HG02885 (cell line): ENCODE measurements at regions not wholly inside any gene's neighbourhood (a gene's known extent, or its start where the extent isn't known, plus 50 kb on each side); places are given as distances from the start of the nearest gene placed in this dataset.

Source experiments
- ATAC-seq: cut with Tn5 transposase; IDR thresholded peaks from one replicate; pipeline ENCODE4 v1.9.1; 2021; ENCODE audit warnings: mild to moderate bottlenecking; ENCODE audit not compliant: unreplicated experiment, poor library complexity

- ATAC-seq, result no peak
Measured at GRCh38 chr1:88217386-88217785, 466.7 kb upstream of the PKN2 start.

- ATAC-seq, result no peak
Measured at GRCh38 chr1:88219521-88219920, 464.6 kb upstream of the PKN2 start.

- no peak for ATAC-seq
Measured at GRCh38 chr1:88221411-88221810, 462.7 kb upstream of the PKN2 start.

GRCh38 chr1:88224906-88225305 is 459.2 kb upstream of the PKN2 start:
- no peak for ATAC-seq

GRCh38 chr1:88228114-88228513 is 456.0 kb upstream of the PKN2 start:
- ATAC-seq, result no peak

GRCh38 chr1:88230126-88230525 is 453.9 kb upstream of the PKN2 start:
- no peak for ATAC-seq

- ATAC-seq, result no peak
Measured at GRCh38 chr1:88237058-88237457, 447.0 kb upstream of the PKN2 start.

- ATAC-seq, result no peak
Measured at GRCh38 chr1:88239205-88239604, 444.9 kb upstream of the PKN2 start.

- no peak for ATAC-seq
Measured at GRCh38 chr1:88247666-88248065, 436.4 kb upstream of the PKN2 start.

- ATAC-seq, result no peak
Measured at GRCh38 chr1:88250915-88251314, 433.2 kb upstream of the PKN2 start.

GRCh38 chr1:88252745-88253144 is 431.3 kb upstream of the PKN2 start:
- no peak for ATAC-seq

- no peak for ATAC-seq
Measured at GRCh38 chr1:88265606-88266005, 418.5 kb upstream of the PKN2 start.

- no peak for ATAC-seq
Measured at GRCh38 chr1:88266051-88266450, 418.0 kb upstream of the PKN2 start.

GRCh38 chr1:88272216-88272615 is 411.9 kb upstream of the PKN2 start:
- ATAC-seq, result no peak

GRCh38 chr1:88274431-88274830 is 409.6 kb upstream of the PKN2 start:
- no peak for ATAC-seq

- ATAC-seq, result no peak
Measured at GRCh38 chr1:88275259-88275862, 408.7 kb upstream of the PKN2 start.

GRCh38 chr1:88276163-88276562 is 407.9 kb upstream of the PKN2 start:
- no peak for ATAC-seq

- ATAC-seq, result no peak
Measured at GRCh38 chr1:88284066-88284465, 400.0 kb upstream of the PKN2 start.

GRCh38 chr1:88284666-88285366 is 399.3 kb upstream of the PKN2 start:
- ATAC-seq, result no peak

- no peak for ATAC-seq
Measured at GRCh38 chr1:88286716-88287115, 397.4 kb upstream of the PKN2 start.

GRCh38 chr1:88288571-88288970 is 395.5 kb upstream of the PKN2 start:
- no peak for ATAC-seq

GRCh38 chr1:88289401-88290102 is 394.5 kb upstream of the PKN2 start:
- ATAC-seq, result no peak
